GM19238 (cell line): ENCODE measurements at regions not wholly inside any gene's neighbourhood (a gene's known extent, or its start where the extent isn't known, plus 50 kb on each side); places are given as distances from the start of the nearest gene placed in this dataset.
"Not testable (repeated sequence)": the region's sequence is repeated elsewhere in the genome, so short reads cannot be mapped to it uniquely, and the experiment has no call there.

Source experiments
- DNase-seq: peaks from one replicate; pipeline ENCODE4 v3.0.0; 2011; ENCODE audit warnings: low spot score; ENCODE audit not compliant: insufficient read length

- no peak for DNase-seq
These were observed 597.4 kb upstream of the CCDC179 start for GRCh38 chr11:23457641-23458040.

GRCh38 chr11:23471878-23472277 lies 611.6 kb upstream of the CCDC179 start:
- DNase-seq: no peak

DNA sequence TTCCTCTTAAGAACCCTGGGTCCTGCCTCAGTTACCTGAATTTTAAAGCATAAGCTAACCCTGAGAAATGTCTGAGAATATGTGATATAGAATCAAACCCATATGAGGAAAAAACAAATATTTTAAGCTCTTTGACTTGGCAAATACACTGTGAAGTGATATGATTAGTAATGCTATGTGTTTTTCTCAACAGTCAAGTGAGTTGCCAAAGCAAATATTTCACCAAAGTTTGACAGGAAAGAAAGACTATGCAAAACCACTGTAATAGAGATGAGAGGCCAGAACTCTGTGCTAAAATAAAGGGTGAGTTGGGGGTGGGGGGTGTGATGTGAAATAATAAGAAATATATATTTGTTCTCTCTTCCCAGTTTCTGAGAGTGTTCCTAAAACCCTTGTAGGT lies 613.5 kb upstream of the CCDC179 start:
- DNase-seq: no peak

DNA sequence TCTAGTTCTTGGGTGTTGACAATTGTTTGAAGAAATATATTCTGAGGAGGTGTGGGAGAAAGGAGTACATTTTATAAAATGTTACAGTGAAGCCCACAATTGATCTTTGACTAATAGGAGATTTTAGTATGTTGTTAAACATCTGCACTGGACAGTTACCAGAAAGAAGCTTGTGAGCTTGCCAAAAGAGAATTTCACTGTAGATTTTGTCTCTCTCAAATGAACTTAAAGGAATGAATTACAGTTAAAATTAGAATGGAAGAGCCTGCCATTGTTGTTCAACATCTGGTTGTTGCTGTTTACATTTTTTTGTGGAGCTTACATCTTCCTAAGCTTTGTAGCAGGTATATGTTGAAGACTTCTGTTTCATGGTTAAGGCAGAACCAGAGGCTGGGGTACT lies 620.5 kb upstream of the CCDC179 start:
- DNase-seq: no peak

GRCh38 chr11:23484146-23484545 lies 623.9 kb upstream of the CCDC179 start:
- not testable (repeated sequence) for DNase-seq

- DNase-seq: not testable (repeated sequence)
These were observed 624.3 kb upstream of the CCDC179 start for GRCh38 chr11:23484618-23485017.

DNA sequence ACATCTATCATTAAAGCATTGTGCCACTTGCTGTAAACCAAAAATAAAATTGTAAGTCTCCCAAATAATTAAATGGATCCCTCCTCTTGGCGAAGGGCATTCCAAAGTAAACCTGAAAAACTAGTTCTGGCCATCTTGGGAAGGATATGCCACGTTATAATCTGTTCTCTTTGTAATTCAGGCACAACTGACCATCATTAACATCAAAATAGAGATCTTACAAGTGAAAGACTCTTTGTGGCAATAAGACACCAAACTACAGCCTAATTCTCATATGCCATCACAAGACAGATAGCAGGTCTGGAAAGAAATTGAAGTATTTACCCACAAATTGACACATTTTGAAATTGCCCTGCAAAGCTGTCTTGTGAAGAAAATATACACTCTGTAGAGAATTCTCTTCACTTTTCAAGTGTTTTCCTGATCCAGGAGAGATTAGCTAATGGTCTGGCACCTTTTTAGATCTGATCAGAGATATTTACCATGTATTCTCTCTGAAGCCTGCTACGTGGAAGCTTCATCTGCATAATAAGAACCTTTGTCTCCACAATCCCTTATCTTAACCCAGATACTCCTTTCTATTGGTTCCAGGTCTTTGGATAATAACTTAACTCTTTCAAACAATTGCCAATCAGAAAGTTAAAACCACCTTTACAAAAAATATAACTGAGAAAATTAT lies 630.4 kb upstream of the CCDC179 start:
- DNase-seq: no peak

DNA sequence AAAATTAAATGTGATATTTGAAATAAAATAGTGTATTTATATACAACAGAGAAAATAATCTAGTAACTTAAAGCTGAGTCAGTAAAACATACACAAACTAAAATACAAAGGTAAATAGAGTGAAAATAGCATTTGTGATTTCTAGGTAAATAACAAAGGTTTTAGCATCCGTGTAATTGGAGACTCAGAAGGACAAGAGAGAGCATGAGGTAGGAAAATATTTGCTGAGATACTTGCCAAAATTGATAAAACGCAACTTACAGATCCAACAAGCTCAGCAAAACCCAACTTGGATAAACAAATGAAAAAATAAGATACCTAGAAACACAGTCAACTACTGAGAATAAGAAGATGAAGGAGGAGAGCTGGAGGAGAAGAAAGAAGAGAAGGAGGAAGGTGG lies 634.7 kb upstream of the CCDC179 start:
- DNase-seq: no peak

GRCh38 chr11:23496340-23496739 lies 636.1 kb upstream of the CCDC179 start:
- no peak for DNase-seq

- no peak for DNase-seq
These were observed 636.8 kb upstream of the CCDC179 start for GRCh38 chr11:23497040-23497439.

DNA sequence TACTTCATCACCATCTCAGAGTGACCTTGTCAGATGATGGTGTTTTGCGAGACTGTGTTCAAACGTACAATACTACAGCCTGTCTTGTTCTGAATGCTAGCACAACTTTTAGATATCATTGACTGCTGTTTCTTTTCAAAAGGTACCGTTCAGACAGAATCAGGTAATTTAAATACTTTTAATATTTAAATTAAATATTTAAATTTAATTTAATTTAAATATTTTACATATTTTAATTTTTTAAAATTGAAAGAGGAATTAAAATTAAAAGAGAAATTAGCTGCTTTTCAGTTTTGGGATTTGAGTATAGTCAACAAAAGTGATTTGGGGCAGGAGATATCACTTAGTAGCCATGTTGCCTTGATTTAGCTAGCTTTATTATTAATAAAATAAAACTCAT lies 642.1 kb upstream of the CCDC179 start:
- DNase-seq: no peak

DNA sequence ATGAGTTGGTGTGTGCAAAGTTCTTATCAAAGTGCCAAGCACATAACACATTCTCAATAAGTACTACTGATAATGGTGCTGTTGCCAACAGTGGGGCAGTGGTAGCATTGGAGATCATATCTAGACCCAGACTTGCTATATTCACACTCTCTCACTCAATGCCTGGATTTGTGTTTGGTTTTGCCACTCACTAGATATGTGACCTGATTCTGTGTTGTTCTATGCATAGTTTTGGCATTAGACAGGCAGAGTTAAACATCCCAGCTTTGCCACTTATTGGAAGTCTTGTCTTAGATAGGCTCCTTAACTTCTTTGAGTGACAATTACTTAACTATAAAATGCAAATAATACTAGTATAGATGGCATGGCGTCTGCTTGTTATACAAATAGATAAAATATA lies 642.6 kb upstream of the CCDC179 start:
- DNase-seq: no peak

DNA sequence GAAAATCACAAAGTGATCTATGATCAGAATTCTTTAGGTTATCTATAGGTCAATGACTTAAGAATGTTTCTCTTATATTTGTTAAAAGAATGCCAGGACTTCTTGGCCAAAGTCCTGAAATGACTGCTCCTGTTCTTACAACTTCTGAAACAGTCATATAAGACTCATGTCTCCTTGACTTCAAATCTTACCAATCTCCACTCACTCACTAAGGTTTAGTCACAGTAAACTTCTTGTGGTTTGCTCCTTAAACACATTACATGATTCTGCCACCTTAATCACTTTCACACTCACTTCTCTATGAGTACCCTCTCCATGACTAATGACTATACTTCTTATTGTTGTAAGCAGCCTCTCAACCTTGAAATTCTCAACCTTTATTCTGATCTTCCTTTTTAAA lies 648.7 kb upstream of the CCDC179 start:
- no peak for DNase-seq

- no peak for DNase-seq
These were observed 649.5 kb upstream of the CCDC179 start for GRCh38 chr11:23509821-23510220.

GRCh38 chr11:23519194-23519593 lies 658.9 kb upstream of the CCDC179 start:
- DNase-seq: no peak

- DNase-seq: no peak
These were observed 660.1 kb upstream of the CCDC179 start for GRCh38 chr11:23520226-23520960.

- DNase-seq: no peak
These were observed 676.6 kb upstream of the CCDC179 start for GRCh38 chr11:23536907-23537306.

DNA sequence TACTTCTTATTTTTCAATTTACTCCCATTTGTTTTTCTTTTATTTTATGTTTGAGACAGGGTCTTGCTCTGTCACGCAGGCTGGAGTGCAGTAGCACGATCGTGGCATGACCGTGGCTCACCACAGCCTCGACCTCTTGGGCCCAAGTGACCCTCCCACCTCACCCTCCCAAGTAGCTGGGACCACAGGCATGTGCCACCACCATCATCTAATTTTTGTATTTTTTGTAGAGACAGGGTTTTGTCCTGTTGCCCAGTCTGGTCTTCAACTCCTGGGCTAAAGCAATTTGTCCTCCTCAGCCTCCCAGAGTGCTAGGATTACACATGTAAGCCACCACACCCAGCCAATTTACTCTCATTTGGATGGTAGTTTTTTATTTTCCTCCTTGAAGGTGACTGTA lies 679.3 kb upstream of the CCDC179 start:
- no peak for DNase-seq

- peak; percentile 19 for DNase-seq
These were observed 679.9 kb upstream of the CCDC179 start for GRCh38 chr11:23540101-23540561.

- no peak for DNase-seq
These were observed 681.9 kb upstream of the CCDC179 start for GRCh38 chr11:23542189-23542588.

- no peak for DNase-seq
These were observed 682.5 kb upstream of the CCDC179 start for GRCh38 chr11:23542816-23543215.

DNA sequence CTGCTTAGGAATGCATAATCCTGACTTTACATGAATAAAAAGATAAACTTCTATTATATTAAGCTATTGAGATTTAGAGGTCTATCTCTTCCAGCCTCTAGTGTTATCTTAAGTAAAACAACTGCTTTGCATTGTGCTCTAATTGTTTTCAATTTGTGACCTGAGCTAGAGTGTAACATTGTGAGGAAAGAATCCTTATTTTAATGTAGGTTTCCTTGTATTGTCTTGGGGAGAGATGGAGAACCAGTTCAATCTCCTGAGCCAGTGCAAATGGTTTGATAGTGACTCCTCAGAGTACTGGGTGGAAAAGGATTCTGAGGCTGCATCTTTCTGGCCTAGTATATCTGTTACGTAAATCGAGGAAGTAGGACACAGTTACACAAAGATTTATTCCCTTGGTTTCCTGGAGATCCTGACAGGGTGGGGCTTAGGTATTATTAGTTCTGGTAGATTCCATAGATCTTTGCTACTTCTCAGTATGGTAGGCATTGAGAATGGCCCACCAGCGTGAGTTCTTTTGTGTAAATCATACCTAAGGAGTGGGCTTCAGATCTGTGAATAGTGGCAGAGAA lies 683.5 kb upstream of the CCDC179 start:
- DNase-seq: no peak

DNA sequence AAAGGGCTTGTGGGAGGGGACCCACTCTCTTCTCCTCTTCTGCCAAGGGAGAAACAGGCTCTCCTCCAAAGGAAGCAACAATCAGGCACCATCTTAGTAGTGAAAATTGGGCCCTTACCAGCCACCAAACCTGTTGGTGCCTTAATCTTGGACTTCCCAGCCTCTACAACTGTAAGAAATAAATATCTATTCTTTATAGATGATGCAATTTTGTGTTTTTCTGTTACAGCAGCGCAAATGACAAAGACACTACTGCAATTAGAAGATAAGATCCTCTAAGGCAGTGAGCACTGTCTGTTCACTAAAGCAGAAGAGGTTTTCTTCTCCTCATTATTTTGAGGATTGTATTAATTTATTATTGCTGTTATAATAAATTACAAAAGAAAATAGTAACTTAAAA lies 691.4 kb upstream of the CCDC179 start:
- no peak for DNase-seq
